DMS53 (cell line): ENCODE measurements at regions not wholly inside any gene's neighbourhood (a gene's known extent, or its start where the extent isn't known, plus 50 kb on each side); places are given as distances from the start of the nearest gene placed in this dataset.

Experiments used
- DNase-seq: peaks from one replicate; lab custom pipeline; 2025; lab: John Stamatoyannopoulos, UW

GRCh38 chr3:135792858-135793475 lies 172.6 kb upstream of the PPP2R3A start:
- DNase-seq, result no peak

- no peak for DNase-seq
Measured at GRCh38 chr3:135800071-135800549, 165.4 kb upstream of the PPP2R3A start.

- no peak for DNase-seq
Measured at GRCh38 chr3:135801018-135801417, 164.5 kb upstream of the PPP2R3A start.

GRCh38 chr3:135802171-135802570 lies 163.4 kb upstream of the PPP2R3A start:
- DNase-seq, result no peak

GRCh38 chr3:135803028-135803692 lies 162.4 kb upstream of the PPP2R3A start:
- no peak for DNase-seq

GRCh38 chr3:135805752-135806151 lies 159.8 kb upstream of the PPP2R3A start:
- no peak for DNase-seq

- no peak for DNase-seq
Measured at GRCh38 chr3:135806317-135806716, 159.2 kb upstream of the PPP2R3A start.

- no peak for DNase-seq
Measured at GRCh38 chr3:135807879-135808278, 157.6 kb upstream of the PPP2R3A start.

GRCh38 chr3:135809021-135809634 lies 156.4 kb upstream of the PPP2R3A start:
- no peak for DNase-seq

GRCh38 chr3:135811651-135812050 lies 153.9 kb upstream of the PPP2R3A start:
- no peak for DNase-seq

- no peak for DNase-seq
Measured at GRCh38 chr3:135812057-135812456, 153.5 kb upstream of the PPP2R3A start.

GRCh38 chr3:135834465-135834864 lies 131.1 kb upstream of the PPP2R3A start:
- DNase-seq, result no peak

- no peak for DNase-seq
Measured at GRCh38 chr3:135837977-135838631, 127.4 kb upstream of the PPP2R3A start.

- DNase-seq, result no peak
Measured at GRCh38 chr3:135840436-135840835, 125.1 kb upstream of the PPP2R3A start.

GRCh38 chr3:135844386-135844785 lies 121.1 kb upstream of the PPP2R3A start:
- no peak for DNase-seq

GRCh38 chr3:135848051-135848450 lies 117.5 kb upstream of the PPP2R3A start:
- no peak for DNase-seq

GRCh38 chr3:135849827-135850226 lies 115.7 kb upstream of the PPP2R3A start:
- no peak for DNase-seq

GRCh38 chr3:135851201-135852081 lies 114.1 kb upstream of the PPP2R3A start:
- DNase-seq, result no peak

GRCh38 chr3:135853981-135854380 lies 111.5 kb upstream of the PPP2R3A start:
- no peak for DNase-seq

- DNase-seq, result no peak
Measured at GRCh38 chr3:135860761-135861160, 104.8 kb upstream of the PPP2R3A start.

- no peak for DNase-seq
Measured at GRCh38 chr3:135862361-135862760, 103.2 kb upstream of the PPP2R3A start.

- DNase-seq, result no peak
Measured at GRCh38 chr3:135864060-135864459, 101.5 kb upstream of the PPP2R3A start.
